WTC11 (cell line): ENCODE measurements at regions not wholly inside any gene's neighbourhood (a gene's known extent, or its start where the extent isn't known, plus 50 kb on each side); places are given as distances from the start of the nearest gene placed in this dataset.

Experiments
- ATAC-seq: fragments of 200-7000 bp; cut with Tn5 transposase; 2 replicates; pipeline ENCODE4 v1.10.0; 2021; ENCODE audit warnings: mild to moderate bottlenecking, moderate library complexity
- CTCF ChIA-PET: fragments of 300-600 bp; sonication (Branson Sonifier 250); formaldehyde crosslinking; loops from one replicate; lab custom pipeline; 2021; ENCODE audit warnings: antibody characterized with exemption; lab: Charles Lee
- POLR2A ChIA-PET: fragments of 350-600 bp; sonication (Branson Sonifier 250); formaldehyde crosslinking; loops from one replicate; lab custom pipeline; 2021; ENCODE audit warnings: antibody characterized with exemption; lab: Charles Lee
- DNase-seq: peaks from one replicate; pipeline ENCODE4 v3.0.0; 2021; ENCODE audit warnings: low spot score
- H3K27ac Mint-ChIP-seq: 2 replicates; pipeline ENCODE4 v1.8.0; 2021; ENCODE audit warnings: mixed read lengths
- H3K27me3 Mint-ChIP-seq: 2 replicates; pipeline ENCODE4 v1.8.0; 2021; ENCODE audit warnings: low read depth, mild to moderate bottlenecking, moderate library complexity, mixed read lengths
- H3K36me3 Mint-ChIP-seq: 2 replicates; pipeline ENCODE4 v1.8.0; 2021; ENCODE audit warnings: mixed read lengths
- H3K4me1 Mint-ChIP-seq: 2 replicates; pipeline ENCODE4 v1.8.0; 2022; ENCODE audit warnings: mixed read lengths
- H3K4me3 Mint-ChIP-seq: 2 replicates; pipeline ENCODE4 v1.8.0; 2021; ENCODE audit warnings: mild to moderate bottlenecking, moderate library complexity, mixed read lengths
- H3K9me3 Mint-ChIP-seq: 2 replicates; pipeline ENCODE4 v1.8.0; 2021; ENCODE audit warnings: mixed read lengths
- AR ChIP-seq: fragments of 250-450 bp; sonication (Bioruptor Pico); IDR thresholded peaks from 2 replicates; pipeline ENCODE4 v1.9.0; 2021; ENCODE audit warnings: mild to moderate bottlenecking
- ATF1 ChIP-seq: sonication (generic); formaldehyde crosslinking; IDR thresholded peaks from 2 replicates; pipeline ENCODE4 v1.8.1; 2023; ENCODE audit warnings: mild to moderate bottlenecking, moderate library complexity, missing genetic modification reagents
- CREB1 ChIP-seq: sonication (generic); formaldehyde crosslinking; IDR thresholded peaks from 2 replicates; pipeline ENCODE4 v1.8.0; 2023; ENCODE audit warnings: mild to moderate bottlenecking, missing genetic modification reagents
- ELF4 ChIP-seq: sonication (generic); formaldehyde crosslinking; IDR thresholded peaks from 2 replicates; pipeline ENCODE4 v1.8.1; 2022; ENCODE audit warnings: low read depth, mild to moderate bottlenecking, moderate library complexity, missing genetic modification reagents
- GABPB1 ChIP-seq: sonication (generic); formaldehyde crosslinking; IDR thresholded peaks from 2 replicates; pipeline ENCODE4 v1.8.1; 2023; ENCODE audit warnings: mild to moderate bottlenecking, missing genetic modification reagents
- HMGA2 ChIP-seq: fragments of 250-450 bp; sonication (Bioruptor Pico); IDR thresholded peaks from 2 replicates; pipeline ENCODE4 v1.4.0; 2021; ENCODE audit warnings: mild to moderate bottlenecking, moderate library complexity
- KAT7 ChIP-seq: sonication (generic); formaldehyde crosslinking; IDR thresholded peaks from 2 replicates; pipeline ENCODE4 v1.8.1; 2023; ENCODE audit warnings: missing genetic modification reagents, mild to moderate bottlenecking, borderline replicate concordance
- NFYB ChIP-seq: sonication (generic); formaldehyde crosslinking; conservative IDR thresholded peaks from 2 replicates; pipeline ENCODE4 v1.8.0; 2022; ENCODE audit warnings: low read depth, missing genetic modification reagents
- NR1H2 ChIP-seq: sonication (generic); formaldehyde crosslinking; IDR thresholded peaks from 2 replicates; pipeline ENCODE4 v1.9.0; 2021; ENCODE audit warnings: mild to moderate bottlenecking, moderate library complexity, missing genetic modification reagents
- NR3C1 ChIP-seq: sonication (generic); formaldehyde crosslinking; conservative IDR thresholded peaks from 2 replicates; pipeline ENCODE4 v1.8.1; 2023; ENCODE audit warnings: low read depth, mild to moderate bottlenecking, missing genetic modification reagents
- STAT6 ChIP-seq: sonication (generic); formaldehyde crosslinking; conservative IDR thresholded peaks from 2 replicates; pipeline ENCODE4 v1.8.1; 2023; ENCODE audit warnings: mild to moderate bottlenecking, low read depth, missing genetic modification reagents, moderate library complexity
- TEAD1 ChIP-seq: sonication (generic); formaldehyde crosslinking; IDR thresholded peaks from 2 replicates; pipeline ENCODE4 v1.8.0; 2022; ENCODE audit warnings: mild to moderate bottlenecking, missing genetic modification reagents
- TP53 ChIP-seq: sonication (generic); formaldehyde crosslinking; IDR thresholded peaks from 2 replicates; pipeline ENCODE4 v1.8.1; 2023; ENCODE audit warnings: mild to moderate bottlenecking, missing genetic modification reagents
- ZNF263 ChIP-seq: sonication (generic); formaldehyde crosslinking; IDR thresholded peaks from 2 replicates; pipeline ENCODE4 v1.8.1; 2022; ENCODE audit warnings: low read depth, mild to moderate bottlenecking, moderate library complexity, missing genetic modification reagents
- ZNF317 ChIP-seq: sonication (generic); formaldehyde crosslinking; IDR thresholded peaks from 2 replicates; pipeline ENCODE4 v1.8.1; 2023; ENCODE audit warnings: low read depth, mild to moderate bottlenecking, moderate library complexity, missing genetic modification reagents, borderline replicate concordance
- ZNF425 ChIP-seq: fragments of 250-450 bp; sonication (Bioruptor Pico); conservative IDR thresholded peaks from 2 replicates; pipeline ENCODE4 v1.9.0; 2021; ENCODE audit warnings: mild to moderate bottlenecking
- ZNF512 ChIP-seq: sonication (generic); formaldehyde crosslinking; IDR thresholded peaks from 2 replicates; pipeline ENCODE4 v1.8.1; 2022; ENCODE audit warnings: missing genetic modification reagents, borderline replicate concordance
- ZNF671 ChIP-seq: fragments of 250-450 bp; sonication (Bioruptor Pico); IDR thresholded peaks from 2 replicates; pipeline ENCODE4 v1.8.0; 2021; ENCODE audit warnings: mild to moderate bottlenecking
- TF ChIP-seq, protein P1 (sequence below): sonication (generic); formaldehyde crosslinking; IDR thresholded peaks from 2 replicates; pipeline ENCODE4 v1.8.0; 2022; ENCODE audit warnings: missing genetic modification reagents
- TF ChIP-seq, protein P2 (sequence below): sonication (generic); formaldehyde crosslinking; IDR thresholded peaks from 2 replicates; pipeline ENCODE4 v1.8.1; 2023; ENCODE audit warnings: mild to moderate bottlenecking, missing genetic modification reagents

GRCh38 chr14:76672123-76672522, 89.1 kb upstream of the VASH1 start (continued):
- TF ChIP-seq ZNF425: no peak

- Mint-ChIP-seq H3K9me3 (peaks cover 10% of the 10 kb centered on the region; the same call in 1 of the 2 replicates), H3K27ac (no peak overlapping the region), H3K4me1 (no peaks in the 10 kb centered on the region; the same call in 1 of the 2 replicates), H3K4me3 (no peak overlapping the region), H3K27me3 (no peaks in the 10 kb centered on the region), H3K36me3 (peaks cover 4% of the 10 kb centered on the region)
- POLR2A ChIA-PET: no interaction called here
- CTCF ChIA-PET: no interaction called here
- no peak for ATAC-seq
- TF ChIP-seq, protein P1, sequence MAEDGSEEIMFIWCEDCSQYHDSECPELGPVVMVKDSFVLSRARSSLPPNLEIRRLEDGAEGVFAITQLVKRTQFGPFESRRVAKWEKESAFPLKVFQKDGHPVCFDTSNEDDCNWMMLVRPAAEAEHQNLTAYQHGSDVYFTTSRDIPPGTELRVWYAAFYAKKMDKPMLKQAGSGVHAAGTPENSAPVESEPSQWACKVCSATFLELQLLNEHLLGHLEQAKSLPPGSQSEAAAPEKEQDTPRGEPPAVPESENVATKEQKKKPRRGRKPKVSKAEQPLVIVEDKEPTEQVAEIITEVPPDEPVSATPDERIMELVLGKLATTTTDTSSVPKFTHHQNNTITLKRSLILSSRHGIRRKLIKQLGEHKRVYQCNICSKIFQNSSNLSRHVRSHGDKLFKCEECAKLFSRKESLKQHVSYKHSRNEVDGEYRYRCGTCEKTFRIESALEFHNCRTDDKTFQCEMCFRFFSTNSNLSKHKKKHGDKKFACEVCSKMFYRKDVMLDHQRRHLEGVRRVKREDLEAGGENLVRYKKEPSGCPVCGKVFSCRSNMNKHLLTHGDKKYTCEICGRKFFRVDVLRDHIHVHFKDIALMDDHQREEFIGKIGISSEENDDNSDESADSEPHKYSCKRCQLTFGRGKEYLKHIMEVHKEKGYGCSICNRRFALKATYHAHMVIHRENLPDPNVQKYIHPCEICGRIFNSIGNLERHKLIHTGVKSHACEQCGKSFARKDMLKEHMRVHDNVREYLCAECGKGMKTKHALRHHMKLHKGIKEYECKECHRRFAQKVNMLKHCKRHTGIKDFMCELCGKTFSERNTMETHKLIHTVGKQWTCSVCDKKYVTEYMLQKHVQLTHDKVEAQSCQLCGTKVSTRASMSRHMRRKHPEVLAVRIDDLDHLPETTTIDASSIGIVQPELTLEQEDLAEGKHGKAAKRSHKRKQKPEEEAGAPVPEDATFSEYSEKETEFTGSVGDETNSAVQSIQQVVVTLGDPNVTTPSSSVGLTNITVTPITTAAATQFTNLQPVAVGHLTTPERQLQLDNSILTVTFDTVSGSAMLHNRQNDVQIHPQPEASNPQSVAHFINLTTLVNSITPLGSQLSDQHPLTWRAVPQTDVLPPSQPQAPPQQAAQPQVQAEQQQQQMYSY (CRISPR knock-in tag): no peak
- TF ChIP-seq ZNF671 (no peak), TP53 (CRISPR knock-in tag) (no peak), CREB1 (CRISPR knock-in tag) (no peak), AR (no peak), NR1H2 (CRISPR knock-in tag) (no peak), ATF1 (CRISPR knock-in tag) (no peak)
- DNase-seq: no peak
Measured at GRCh38 chr14:76673261-76673660, 88.0 kb upstream of the VASH1 start.

- no peak for DNase-seq
- ChIA-PET POLR2A (no interaction called here), CTCF (no interaction called here)
- Mint-ChIP-seq H3K27ac (no peak overlapping the region), H3K4me1 (peaks cover 3% of the 10 kb centered on the region), H3K27me3 (no peaks in the 10 kb centered on the region), H3K9me3 (peaks cover 3% of the 10 kb centered on the region), H3K4me3 (no peak overlapping the region), H3K36me3 (no peaks in the 10 kb centered on the region)
- ATAC-seq: no peak
- TF ChIP-seq, protein P2, sequence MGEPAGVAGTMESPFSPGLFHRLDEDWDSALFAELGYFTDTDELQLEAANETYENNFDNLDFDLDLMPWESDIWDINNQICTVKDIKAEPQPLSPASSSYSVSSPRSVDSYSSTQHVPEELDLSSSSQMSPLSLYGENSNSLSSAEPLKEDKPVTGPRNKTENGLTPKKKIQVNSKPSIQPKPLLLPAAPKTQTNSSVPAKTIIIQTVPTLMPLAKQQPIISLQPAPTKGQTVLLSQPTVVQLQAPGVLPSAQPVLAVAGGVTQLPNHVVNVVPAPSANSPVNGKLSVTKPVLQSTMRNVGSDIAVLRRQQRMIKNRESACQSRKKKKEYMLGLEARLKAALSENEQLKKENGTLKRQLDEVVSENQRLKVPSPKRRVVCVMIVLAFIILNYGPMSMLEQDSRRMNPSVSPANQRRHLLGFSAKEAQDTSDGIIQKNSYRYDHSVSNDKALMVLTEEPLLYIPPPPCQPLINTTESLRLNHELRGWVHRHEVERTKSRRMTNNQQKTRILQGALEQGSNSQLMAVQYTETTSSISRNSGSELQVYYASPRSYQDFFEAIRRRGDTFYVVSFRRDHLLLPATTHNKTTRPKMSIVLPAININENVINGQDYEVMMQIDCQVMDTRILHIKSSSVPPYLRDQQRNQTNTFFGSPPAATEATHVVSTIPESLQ (CRISPR knock-in tag): no peak
- no peak for TF ChIP-seq ZNF512
- no peak for TF ChIP-seq KAT7 (CRISPR knock-in tag)
- no peak for TF ChIP-seq TEAD1 (CRISPR knock-in tag)
- no peak for TF ChIP-seq NFYB (CRISPR knock-in tag)
- TF ChIP-seq HMGA2 (CRISPR knock-in tag): no peak
- no peak for TF ChIP-seq STAT6 (CRISPR knock-in tag)
- no peak for TF ChIP-seq ZNF317
- TF ChIP-seq NR3C1 (CRISPR knock-in tag): no peak
- no peak for TF ChIP-seq ZNF263 (CRISPR knock-in tag)
- TF ChIP-seq GABPB1 (CRISPR knock-in tag): no peak
- TF ChIP-seq ELF4 (CRISPR knock-in tag): no peak
Measured at GRCh38 chr14:76675046-76675445, 86.2 kb upstream of the VASH1 start.
